Stromal cell of bone marrow (primary cell): ENCODE measurements at regions not wholly inside any gene's neighbourhood (a gene's known extent, or its start where the extent isn't known, plus 50 kb on each side); places are given as distances from the start of the nearest gene placed in this dataset.
A peak's percentile ranks its signal among the peaks of the same experiment; 100 is the strongest.

ENCODE experiments used
- DNase-seq: peaks from one replicate; pipeline ENCODE4 v3.0.0-alpha.2; 2012; ENCODE audit warnings: low read depth

DNA sequence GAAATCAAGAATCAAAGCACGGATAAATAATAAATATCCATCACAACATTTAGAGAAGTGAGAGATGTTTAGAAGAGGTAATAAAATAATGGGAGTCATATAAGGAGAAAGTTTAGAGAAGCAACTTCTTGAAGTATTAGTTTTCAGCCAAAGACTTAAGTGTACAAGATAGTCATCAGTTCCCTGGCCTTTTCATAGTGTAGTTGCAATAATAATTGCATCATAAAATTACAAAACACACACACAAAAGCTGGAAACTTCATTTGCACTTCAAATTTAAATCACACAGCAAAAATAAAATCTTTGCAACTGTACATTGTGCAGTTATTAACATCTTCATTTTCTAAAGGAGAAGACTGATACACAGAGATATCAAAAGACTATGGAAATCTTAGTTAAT lies 319.1 kb upstream of the RGMB start:
- DNase-seq: no peak

DNA sequence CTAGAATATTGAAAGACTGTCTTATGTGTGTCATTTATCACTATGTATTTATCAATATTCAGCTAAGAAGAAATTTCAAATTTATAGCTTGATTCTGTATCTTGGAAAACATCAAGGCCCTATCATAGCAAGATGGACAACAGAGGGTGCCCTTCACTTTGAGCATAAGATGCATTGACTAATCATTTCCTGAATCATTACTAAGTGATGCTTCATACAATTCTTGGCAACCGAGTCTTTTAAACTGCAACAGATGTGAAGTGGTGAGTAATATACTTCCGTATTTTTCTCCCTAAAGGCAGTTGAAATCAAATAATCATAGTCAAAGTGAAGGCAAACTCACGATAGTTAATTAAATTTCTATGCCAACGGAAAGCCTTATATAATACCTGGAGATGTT lies 318.6 kb upstream of the RGMB start:
- peak; percentile 95 for DNase-seq

DNA sequence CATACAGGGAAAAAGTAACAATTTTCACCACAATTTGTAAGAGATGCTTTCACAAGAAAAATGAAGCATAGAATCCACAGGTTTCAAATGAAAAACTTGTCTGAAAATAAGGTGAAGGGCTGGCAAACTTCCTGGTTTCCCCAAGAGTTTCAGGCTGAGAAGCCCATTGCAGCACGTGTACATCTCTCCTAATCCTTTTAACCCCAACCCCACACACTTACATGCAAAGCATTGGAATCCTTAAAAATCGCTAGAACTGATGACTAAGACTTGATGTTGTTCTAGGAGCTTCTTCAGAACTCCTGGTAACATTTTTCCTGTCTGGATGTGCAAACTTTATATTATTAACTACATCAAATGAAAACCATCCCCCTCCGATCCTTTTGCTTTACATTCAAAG lies 317.8 kb upstream of the RGMB start:
- no peak for DNase-seq

DNA sequence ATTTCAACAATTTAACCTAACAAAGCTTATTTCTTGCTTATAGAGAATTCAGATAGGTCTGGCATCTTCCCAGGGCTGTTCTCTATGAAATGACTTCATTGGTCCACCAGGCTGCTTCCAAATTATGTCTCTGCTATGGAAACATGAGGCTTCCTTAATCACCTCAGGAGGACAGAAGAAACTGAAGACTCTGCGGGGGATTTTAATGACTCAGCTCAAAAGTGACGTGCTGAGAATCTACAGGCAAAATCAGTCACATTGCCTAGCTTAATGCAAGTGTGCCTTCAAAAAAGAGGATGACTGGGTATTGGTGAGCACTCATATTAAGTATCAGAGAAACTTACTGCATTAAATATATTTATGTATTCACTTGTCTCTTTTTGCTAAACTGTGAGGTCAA lies 315.5 kb upstream of the RGMB start:
- DNase-seq: peak; percentile 81

DNA sequence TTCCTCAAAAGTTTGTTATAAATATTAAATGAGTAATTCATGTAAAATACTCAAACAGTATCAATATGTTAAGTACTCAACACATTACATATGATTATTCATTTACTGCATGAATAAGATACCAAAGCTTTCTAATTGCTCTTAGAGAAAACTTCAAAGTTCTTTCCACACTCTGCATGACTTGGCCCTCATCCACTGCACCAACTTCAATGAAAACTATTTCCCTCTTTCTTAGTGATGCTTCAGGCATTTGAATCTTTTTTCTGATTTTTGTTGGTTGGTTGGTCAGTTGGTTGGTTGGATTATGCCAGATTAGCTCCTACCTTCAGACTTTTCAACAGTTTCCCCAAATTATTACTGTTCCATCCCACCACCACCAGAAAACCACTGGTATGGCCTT lies 314.7 kb upstream of the RGMB start:
- DNase-seq: no peak

DNA sequence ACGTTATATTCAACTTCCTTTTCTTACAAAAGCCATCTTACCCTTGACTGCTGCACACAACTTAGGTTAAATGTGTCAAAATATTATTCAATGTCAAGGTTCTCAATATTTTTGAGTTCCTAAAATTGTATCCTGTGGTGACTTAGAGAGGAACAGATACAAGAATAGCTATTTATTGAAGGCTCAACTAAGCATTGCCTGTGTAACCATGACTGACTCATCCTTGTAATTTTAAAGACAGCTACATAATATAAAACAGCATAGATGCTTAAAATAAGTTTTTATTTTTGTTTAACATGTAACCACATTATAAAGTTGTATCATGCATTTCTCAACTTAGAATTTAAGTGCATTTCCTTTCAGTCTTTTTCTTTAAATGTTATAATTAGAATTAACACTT lies 312.9 kb upstream of the RGMB start:
- DNase-seq: no peak

DNA sequence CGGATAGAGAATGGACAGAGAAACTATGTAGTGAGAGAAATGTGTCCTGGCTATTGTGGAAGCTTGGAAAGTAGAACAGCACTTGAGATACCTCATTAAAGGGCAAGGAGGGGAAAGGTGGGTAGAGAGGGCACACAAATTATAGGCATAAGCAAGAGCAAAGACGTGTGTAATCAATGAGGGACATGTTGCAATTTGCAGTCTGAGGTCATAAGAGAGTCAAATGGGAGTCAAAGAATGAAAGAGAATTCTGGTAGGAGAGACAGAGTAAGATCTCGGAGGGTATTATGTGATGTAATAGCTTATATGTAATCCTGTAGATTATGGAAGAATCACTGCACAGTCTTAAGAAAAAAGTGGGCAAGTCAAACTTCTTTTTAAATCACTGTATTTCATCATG lies 312.0 kb upstream of the RGMB start:
- DNase-seq: no peak

DNA sequence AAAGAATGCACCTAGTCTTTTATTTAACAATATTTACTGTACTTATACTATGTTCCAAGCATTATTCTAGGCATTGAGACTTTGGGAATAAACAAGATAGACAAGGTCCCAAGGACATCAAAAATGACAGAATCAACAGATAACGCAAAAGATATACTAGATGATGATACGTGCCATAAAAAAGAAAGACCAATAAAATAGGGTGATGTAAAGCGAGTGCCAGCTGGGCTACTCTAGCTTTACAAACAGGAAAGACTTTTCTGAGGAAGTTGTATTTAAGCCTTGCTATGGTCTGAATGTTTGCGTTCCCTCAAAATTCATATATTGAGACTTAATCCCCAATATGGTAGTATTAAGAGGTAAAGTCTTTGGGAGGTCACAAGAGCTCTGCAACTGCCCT lies 310.2 kb upstream of the RGMB start:
- DNase-seq: no peak

DNA sequence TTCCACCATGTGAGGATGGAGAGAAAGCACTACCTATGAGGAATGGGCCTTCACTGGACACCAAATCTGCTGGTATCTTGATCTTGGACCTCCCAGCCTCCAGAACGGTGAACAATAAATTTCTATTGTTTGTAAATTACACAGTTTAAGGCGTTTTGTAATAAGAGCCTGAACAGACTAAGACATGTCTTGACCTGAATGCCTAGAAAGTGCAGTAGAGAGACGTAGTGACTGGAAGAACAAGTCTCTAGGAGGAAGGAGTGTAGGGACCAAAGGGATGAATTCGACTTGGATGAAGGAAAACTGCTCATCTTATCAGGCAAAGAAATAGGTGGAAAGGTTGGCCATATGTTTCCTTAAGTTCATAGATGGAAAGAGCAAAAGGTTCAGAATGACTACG lies 309.8 kb upstream of the RGMB start:
- no peak for DNase-seq

DNA sequence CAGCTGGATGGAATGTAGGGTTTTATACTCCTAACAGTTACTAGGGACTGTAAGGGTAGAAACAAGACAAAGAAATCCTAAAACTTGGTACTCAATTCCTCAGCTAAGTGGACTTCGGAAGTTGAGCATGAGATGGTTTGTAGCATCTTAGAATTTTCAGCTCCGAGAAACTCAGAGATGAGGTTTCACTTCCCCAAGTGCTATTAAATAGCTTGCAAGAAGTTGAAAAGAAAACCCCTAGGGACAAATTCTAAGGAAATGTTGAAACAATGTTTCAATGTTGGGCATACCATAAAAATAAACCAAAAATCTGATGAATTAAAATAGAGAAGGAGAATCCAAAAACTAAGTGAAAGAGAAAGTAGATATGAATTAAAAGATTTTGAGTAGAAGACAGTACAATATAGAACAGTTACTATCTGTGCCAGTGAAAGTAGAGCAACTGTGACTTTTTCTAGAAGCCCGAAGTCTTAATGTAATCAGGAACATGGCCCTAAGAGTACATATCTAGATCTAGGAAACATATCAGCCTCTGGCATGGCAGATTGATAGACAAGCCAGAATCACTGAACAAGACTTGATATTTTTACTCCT lies 308.6 kb upstream of the RGMB start:
- no peak for DNase-seq

DNA sequence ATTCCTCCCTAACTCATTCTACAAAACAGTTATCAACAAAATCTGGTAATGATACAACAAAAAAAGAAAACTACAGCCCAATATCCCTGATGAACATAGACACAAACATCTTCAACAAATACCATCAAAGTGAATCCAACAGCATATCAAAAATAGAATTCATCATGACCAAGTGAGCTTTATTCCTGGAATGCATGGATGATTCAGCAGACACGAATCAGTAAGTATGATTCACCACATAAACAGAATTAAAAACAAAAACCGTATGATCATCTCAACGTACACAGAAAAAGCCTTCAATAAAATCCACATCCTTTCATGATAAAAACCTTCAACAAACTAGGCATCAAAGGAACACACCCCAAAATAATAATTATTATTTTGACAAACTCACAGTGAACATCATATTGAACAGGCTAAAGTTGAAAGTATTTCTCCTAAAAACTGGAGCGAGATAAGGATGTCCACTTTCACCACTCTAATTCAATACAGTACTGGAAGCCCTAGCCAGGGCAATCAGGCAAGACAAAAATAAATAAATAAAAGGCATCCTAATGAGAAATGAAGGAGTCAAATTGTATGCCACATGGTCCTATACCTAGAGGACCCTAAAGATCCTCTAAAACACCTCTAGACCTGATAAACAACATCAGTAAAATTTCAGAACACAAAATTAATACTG lies 305.1 kb upstream of the RGMB start:
- peak; percentile 85 for DNase-seq

DNA sequence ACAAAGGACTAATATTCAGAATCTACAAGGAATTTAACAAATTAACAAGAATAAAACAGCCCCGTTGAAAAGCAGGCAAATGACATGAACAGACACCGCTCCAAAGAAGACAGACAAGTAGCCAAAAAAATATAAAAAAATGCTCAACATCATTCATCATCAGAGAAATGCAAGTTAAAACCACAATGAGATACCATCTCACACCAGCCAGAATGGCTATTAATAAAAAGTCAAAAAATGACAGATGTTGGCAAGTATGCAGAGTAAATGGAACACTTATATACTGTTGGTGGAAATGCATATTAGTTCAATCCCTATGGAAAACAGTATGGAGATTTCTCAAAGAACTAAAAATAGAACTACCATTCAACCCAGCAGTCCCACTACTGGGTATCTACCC lies 302.7 kb upstream of the RGMB start:
- no peak for DNase-seq

DNA sequence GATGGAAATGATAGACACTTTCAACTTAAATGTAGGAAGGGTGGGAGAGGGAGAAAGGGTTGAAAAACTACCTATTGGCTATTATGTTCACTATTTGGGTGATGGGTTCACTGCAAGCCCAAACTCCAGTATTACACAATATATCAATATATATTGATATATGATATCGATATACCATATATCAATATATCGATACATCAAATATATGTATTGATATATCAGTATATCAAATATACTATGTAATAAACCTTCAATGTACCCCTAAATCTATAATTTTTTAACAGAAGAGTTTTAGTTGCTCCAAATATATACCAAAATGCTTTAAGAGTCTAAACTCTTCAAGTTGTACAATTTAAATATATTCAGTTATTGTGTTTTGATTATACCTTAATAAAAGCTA lies 302.0 kb upstream of the RGMB start:
- DNase-seq: no peak

DNA sequence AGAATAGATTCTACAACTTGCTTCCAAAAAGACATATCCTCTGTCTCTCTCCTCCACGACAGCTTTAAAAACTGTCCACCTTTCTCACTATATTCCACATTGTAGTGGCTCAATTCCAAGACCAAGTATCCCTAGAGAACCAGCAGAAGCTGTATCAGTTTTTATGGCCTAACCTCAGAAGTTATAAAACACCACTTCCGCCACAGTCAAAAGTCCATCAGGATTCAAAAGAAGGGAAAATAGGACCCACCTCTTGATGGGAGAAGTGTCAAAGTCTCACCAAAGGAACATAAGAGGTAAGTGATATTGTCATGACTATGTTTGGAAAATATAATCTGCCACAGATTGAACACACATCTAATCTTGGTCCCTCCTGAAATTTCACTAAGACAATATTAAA lies 299.2 kb upstream of the RGMB start:
- DNase-seq: no peak

DNA sequence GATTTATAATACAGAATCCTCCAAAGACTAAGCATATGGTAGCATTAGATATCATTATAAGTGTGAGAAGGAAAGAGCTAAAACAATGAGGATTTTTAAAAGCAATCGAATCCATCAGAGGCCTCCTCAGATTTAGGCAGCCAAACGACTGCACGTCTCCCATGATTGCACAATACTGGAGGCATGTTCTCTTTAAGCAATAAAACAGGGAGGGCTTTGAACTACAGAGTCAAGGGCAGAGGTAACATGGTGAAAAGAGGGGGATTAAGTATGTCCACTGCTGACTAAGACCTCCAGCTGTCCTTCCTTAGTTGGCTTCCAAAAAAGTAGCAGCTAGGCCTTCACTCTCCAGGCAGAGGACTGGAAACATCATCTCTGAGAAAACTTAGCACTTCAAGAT lies 298.7 kb upstream of the RGMB start:
- DNase-seq: no peak

DNA sequence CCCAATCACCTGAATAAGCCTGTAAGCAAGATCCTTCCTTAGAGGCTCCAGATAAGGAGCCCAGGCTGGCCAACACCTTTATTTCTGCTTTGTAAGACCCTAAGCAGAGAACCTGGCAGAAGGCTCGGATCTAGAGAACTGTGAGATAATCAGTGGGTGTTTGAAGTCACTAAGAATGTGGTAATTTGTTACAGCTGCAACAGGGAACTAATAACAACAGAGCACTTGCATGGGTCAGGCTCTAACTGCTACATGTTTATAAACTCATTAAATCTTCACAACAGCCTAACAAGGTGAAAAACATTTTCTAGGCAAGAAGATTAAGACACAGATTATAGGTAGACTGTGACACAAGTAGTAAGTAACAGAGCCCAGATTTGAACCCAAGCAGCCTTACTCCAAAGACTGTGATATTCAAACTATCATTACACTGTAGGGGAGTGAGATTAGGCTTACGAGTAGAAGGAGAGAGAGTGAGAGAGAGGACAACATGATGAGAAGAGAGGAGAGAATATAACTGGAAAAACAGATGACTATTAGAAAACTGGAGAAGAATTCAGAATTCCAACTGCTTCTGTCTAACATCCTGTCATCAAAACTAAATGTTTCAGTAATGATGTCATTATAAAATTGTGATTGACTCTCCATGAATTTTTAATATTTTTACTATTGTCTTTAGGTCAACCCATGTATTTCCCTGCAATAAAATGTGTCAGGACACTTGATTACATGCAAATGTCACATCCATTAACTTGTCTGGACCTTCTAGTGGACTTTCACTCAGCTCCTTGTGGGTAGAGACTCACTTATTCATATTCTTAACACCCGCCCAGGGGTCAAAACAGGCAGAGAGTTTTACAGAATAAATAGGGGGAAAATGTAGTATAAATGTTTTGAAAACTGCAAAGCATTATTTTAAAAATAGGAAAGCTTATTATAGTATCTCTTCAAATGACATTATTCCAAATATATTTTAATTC lies 290.9 kb upstream of the RGMB start:
- DNase-seq: no peak

DNA sequence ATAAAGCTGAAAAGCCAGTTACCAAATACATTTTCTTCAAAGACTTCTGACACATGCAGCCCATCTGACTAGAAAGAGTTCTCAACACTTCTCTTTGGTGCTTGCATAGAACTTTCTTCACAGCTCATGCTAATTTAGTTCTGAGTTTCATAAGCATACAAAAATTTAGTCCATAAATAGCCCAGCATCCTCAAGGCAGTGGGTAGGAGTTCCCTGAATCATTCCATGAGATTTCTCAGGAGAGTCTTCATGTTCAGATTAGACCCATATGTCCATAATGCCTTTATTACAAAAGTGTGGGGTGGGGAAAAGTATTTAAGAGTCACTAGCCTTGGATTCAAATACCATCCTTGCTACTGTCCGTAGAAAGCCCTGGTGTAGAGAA lies 290.2 kb upstream of the RGMB start:
- peak; percentile 85 for DNase-seq

DNA sequence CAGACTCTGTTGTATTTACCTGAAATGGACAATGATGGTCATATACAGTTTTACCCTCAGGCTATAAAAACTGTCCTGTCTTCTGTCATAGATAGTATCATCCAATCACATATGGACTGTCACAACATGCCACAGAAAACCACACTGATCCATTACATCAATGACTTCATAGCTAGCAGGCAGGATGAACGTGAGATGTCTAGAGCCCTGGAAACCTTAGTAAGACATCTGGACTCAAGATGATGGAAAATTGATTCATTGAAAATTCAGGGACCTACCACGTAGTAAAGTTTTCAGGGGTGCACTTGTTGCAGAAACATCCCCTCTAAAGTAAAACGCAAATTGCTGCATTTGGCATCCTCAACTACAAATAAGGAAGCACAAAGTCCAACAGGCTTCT lies 284.4 kb upstream of the RGMB start:
- DNase-seq: no peak

DNA sequence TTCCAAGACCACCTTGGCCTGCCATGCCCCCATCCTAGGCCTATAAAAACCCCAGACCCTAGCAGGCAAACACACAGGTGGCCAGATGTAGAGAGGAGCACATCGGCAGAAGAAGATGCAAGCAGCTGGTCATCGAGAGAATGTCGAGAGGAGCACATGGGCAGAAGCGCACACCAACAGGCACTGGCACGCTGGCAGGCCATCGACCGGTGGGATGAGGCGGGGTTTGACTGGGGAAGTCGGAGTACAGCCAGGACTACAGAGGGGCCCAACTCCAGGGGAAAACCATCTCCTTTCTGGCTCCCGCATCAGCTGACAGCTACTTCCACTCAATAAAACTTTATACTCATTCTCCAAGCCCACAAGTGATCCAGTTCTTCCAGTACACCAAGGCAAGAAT lies 283.1 kb upstream of the RGMB start:
- DNase-seq: no peak

DNA sequence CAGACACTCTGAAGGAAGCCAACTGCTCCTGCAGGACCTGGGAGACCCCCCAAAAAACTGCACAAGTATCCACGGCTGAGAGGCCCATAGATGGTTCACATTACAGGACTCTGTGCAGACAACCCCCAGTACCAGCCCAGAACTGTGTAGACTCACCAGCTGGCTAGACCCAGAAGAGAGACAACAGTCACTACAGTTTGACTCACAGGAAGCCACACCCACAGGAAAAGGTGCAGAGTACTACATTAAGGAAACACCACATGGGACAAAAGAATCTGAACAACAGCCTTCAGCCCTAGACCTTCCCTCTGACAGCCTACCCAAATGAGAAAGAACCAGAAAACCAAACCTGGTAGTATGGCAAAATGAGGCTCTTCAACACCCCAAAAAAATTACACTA lies 281.2 kb upstream of the RGMB start:
- no peak for DNase-seq

DNA sequence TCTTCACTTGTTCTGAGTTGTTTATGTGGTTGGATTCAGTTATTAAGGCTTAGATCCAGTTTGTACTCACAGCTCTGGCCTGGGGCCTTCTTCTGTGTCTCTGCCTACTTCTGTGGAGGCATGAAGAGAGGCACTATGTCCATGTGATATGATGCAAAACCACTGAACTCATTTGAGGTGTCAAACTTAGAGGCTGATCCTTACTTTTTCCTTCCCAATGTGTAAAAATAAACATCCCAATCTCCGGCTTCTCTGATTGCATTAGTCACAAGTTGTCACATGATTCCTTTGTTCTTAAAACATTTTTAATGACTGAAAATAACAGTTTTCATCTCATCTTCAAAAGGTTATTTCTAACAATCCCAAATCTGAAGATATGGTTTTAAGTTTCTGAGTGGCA lies 276.0 kb upstream of the RGMB start:
- no peak for DNase-seq

DNA sequence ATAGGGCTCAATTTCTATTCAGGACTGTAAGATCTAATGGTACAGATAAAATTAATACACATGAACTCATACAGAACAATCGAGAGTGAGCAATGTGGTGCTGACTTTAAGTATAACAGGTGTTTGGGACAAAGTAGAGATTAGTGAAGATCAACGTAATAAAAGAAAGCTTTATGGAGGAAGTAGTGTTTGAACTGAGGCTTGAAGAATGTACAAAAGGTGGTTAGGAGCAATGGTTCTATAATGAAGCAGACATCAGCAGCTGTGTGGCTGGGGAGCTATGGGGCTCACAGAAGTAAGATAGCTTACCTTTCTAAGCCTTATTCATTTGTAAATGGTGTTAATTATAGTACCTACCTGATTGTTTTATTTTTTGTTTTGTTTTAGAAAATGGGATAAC lies 275.4 kb upstream of the RGMB start:
- DNase-seq: no peak

DNA sequence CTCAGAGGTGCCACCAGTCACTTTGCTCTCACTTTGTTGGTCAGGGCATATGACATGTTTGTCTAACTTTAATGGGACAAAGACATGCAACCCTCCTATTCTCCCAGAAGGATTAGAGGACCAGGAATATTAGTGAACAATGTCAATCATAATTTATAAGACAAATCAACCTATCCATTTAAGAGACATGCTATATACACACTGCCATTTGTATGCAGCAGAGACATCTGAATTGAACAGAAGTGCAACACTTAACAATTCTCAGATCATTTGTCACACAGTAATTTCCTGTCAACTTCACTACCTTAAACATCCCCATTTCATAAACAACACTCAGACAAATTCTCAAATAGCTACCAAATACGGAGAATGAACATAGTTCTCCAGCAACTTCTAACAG lies 273.6 kb upstream of the RGMB start:
- DNase-seq: no peak
